Iris pigment epithelial cell (primary cell): ENCODE measurements at regions not wholly inside any gene's neighbourhood (a gene's known extent, or its start where the extent isn't known, plus 50 kb on each side); places are given as distances from the start of the nearest gene placed in this dataset.
"Not testable (repeated sequence)": the region's sequence is repeated elsewhere in the genome, so short reads cannot be mapped to it uniquely, and the experiment has no call there.

ENCODE experiments used
- DNase-seq: peaks from one replicate; pipeline ENCODE4 v3.0.0-alpha.2; 2011; ENCODE audit warnings: low read depth

DNA sequence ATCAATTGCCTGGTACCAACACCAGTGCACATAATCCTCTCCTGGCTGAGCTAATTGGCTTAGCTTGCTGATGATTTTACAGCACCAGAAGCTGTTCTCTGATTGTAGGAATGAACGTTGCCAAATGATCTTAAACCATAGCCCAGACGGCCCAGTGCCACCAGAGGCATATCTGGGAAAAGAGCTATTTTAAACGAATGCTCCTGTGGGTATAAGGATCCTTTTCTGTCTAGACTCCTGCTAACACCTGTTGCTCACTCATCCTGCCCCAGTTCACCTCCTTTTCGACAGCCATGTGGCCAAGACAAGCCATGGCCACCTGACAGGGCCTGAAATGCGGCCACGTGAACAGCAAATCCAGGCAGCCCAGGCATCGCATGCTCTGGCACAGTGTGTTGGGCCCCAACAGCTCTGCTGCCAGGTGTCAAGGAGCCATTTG is 289.9 kb upstream of the SLC30A5 start:
- DNase-seq = no peak

DNA sequence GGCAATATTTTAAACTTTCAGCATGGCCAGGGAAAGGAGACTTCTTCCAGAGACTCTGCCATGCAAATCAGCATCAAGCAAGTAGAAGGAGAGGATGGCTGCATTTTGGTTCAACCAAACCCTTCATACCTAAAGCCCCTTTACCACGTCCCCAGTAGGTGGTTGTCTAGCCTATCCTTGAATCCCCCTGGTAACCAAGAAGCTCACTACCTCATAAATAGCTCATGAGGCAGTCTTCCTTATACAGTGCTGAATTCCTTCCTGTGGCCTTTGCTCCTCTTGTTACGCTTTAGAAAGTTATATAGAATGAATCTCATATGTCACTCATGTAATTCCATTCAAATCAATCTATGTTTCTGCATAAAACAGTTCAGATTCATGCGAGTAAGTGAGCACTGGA is 289.5 kb upstream of the SLC30A5 start:
- DNase-seq = no peak

DNA sequence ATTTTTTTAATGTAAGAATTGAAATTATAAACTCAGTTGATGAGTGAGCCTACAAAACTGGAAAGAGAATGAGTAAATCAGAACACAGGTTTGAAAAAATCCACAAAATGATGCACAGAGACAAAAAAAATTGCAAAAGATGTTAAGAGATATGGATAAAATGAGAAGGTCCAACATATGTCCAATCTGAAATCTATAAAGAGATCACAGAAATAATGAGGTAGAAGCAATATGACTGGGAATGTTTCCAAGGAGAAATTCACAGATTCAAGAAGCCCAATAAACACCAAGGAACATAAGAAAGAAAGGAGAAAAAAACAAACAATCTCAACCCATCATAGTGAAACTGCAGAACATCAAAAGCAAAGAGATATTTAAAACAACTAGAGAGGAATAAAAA is 288.4 kb upstream of the SLC30A5 start:
- no peak for DNase-seq

DNA sequence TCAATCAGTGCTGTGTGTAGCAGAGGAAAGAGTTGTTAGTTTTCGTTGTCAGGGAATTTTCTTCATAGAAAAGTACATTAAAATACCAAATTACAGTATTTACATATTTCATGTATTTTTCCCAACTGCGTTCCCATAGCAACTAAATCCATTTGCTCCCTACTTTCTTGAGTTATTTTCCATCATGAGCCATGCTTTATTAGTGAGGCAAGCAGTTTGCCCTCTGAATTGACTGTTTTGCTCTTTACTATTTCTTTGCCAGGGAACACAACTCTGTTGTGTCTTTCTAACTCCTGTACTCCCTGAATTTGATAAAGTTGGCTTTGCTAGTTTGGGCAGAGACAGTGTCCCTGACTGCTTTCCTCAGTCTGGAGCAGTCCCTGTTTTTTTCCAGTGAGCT is 276.2 kb upstream of the SLC30A5 start:
- DNase-seq = no peak

DNA sequence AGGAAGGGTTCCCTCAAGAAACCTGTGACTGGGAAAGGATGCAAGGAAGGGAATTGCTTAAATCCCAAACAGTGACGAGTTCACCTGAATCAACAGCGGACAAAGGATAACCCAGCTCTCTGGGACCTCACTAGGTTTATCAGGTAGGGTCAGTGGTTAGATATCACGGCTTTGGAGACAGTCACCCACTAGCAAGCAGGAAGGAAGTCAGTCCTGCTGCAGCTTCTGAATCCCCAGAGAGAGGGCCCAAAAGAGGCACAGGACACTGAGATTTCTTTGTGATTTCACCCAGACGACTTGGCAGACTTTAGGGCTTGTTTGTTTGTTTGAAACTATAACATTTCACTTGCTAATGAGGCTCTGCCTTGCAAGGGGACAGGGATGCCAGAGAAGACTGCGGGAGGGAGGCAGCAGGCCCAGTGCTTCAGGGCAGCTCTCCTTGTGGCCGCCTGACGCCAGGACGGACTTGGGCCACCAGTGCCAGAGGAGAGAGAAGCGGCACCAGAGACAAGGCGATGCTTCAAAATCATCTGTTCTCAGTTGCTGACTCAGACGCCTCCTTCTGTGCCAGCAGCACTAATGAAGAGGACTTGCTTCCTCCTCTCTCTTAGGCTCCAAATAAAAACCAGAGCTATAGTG is 275.6 kb upstream of the SLC30A5 start:
- no peak for DNase-seq

DNA sequence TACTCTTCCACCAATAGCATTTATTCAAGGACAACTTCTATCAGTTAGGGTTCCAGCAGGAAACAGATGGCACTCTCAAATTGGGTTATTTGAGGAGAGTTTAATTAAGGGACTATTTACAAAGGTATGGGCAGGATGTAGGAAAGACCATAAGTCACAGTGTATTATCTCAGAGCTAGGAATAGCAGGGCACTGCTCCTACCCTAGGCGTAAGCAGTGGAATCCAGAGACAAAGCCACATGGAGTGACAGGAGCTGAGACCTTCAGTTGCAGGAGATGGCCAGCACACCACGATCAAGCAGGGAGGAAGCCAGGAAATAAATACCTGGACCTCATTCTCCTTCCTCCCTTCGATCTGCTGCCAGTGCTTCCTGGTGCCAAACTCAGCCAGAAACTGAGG is 274.9 kb upstream of the SLC30A5 start:
- no peak for DNase-seq

DNA sequence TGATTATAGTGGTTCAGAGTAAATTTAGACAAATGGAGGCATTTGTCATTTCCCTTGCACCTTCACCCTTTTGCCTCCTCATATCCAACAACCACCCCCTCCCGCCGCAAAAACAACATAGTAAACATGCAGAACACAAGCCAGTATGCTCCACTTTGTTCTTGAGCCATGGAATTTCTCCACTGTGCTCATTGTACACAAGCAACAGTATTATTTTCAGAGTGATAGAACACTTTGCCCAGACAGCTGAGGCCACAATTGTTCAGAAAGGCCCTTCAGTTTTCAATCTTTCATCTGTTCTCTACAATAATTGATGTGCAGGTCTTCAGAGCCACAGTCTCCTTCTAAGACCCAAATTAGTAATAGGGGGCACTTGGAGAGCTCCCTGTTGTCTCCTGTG is 272.8 kb upstream of the SLC30A5 start:
- no peak for DNase-seq

DNA sequence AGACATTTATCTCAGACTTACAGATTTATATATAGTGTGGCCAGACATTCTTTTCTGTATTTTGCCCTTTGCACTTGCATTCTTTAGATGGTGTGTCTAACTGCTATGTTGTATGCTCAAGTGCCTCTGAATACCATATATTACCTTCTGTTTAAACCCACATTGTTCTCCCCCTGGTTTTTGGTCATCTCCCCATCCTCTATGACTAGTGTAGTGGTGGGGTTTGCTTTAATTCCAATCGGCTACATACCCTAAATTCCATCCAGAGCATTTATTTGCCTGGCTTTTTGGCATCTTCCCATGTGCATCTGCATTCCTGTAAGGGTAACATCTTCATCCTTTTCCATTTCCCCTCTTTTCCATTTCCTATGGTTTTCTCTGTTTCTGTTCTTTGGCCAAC is 271.0 kb upstream of the SLC30A5 start:
- no peak for DNase-seq

DNA sequence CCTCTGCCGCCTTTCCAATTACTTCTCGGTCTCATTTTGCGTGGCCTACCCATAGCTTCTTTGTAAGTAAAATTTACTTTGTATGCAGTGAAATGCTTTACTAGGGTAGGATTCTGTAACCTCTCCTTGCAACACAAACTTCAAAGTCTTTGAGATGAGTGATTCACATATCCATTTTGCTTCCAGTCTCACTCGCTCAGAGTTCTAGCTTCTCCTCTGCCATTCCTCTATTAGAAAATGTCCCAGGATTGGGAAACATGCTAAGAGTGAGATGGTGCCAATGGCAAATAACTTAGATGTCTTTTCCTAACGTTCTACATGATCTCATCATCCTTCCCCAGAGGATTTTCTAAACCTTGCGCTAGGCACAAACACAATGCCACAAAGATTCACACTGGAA is 270.5 kb upstream of the SLC30A5 start:
- no peak for DNase-seq

DNA sequence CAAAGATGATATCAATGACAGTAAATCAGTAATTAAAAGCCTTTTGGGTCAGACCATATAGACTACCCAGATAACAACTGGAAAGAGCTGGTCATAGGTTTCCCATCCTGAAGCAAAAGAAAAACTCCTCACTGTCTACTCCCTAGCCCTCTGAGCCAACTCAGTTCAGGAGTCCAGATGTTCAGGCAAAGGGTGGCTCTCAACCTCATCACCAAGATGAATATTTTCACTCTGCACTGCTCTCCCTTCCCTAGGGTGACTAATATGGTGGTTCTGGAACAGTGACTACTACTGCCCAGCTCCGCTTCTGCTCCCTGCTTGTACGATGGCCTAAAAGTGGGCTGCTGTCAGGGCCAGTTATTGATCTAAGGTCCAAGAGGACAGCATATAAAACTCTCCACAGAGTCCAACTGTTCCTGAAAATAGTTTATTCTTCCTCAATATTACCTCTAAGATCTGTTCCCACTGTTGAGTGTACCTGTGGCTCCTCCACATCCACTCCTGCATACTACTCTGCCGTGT is 263.4 kb upstream of the SLC30A5 start:
- DNase-seq = no peak

DNA sequence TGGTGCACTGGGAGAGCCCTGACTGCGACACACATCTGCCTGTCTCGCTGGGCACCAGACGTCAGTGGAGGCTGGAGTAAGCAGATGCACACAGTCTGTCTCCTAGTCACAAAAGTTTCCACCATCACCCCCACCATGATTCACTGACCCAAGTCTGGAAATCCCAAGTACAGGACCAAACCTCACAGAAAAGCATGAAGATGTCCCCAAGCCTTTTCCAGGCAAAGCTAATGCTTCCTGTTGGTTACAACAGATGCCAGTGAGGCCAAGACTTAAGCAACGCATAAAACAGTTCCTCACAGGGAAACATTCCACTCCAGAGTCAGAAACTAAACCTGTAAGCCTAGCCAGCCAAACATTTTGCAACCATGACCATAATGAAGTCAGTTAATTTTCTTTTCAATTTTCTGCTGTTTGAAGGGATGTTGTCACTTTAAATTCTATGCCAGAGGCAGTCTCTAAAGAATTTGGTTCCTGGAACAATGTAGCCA is 259.3 kb upstream of the SLC30A5 start:
- peak; percentile 3 for DNase-seq

DNA sequence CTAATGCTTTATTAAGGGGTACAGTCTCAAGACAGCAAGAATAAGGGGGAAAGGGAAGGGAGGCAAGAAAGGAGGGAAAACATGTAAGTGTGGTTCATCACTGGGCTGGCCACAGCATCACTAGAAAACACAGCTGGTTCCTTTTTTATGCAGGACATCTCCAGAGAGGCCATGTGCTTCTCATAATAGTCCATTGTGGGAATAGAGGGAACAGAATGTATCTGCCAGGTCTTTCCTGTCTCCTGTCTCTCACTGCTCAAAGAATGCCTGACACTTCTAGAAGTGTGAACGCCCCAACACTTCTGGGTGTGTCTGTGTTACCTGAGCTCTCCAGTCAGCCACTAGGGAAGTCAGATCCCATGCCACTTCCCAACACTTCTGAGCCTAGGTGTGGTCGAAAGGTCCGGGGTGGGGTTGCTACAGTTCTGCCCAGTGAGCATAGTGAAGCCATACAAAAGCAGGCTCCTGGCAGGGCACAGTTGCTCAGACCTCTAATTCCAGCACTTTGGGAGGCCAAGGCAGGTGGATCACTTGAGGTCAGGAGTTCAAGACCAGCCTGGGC is 255.6 kb upstream of the SLC30A5 start:
- no peak for DNase-seq

DNA sequence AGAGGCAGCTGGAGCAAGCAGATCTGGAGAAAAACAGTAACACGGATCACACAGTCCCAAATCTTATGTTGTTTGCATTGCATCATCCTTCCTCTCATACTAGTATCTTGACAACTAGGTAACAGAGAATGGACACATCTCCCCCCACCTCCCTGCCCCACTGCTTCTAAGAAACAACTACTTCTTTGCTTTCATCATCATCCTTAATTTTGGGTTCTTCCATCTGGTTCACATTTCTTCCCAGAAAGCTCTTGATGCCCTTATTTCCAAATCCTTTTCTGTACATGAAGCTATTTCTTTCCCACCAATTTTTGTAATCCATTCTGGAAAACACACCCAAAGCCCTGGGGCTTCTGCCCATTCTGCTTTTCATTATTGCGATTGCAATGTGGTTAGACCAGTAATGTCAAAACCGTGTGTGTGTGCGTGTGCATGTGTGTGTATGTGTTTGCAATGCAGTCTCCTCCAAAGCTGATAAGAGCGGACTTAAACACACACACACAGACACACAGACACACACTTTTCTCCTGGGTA is 254.7 kb upstream of the SLC30A5 start:
- peak; percentile 3 for DNase-seq

DNA sequence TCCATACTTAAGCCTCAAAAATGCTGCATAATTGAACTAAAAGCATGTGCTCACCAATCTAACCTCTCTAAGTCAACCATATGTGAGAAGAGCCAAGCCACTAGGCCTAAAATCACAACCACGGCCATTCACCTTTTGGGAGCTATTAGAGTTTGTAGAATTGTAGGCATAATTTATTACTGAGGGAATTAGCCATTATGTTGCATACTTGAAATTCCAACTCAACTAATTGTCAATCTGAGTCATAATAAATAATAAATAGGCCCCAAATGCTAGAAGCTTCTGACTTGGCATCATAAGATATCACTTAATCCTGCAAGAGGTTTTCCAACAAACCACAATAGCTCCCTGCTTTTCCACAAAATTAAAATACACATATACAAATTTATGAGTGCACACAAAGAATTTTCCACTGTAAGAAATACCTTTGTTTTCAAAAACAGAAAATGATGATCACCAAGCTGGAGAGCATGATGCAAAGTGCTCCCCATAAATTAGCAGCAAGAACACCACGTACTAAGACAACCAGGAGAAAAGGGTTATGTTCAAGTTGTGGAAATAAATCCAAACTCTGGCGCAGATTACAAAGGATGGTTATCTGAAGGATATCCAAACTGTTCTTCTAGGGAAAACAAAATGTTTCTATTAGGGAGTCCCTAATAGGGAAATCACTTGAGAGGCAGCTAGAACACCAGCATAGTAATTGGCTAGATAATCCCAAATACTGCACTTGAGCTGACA is 250.0 kb upstream of the SLC30A5 start:
- no peak for DNase-seq

DNA sequence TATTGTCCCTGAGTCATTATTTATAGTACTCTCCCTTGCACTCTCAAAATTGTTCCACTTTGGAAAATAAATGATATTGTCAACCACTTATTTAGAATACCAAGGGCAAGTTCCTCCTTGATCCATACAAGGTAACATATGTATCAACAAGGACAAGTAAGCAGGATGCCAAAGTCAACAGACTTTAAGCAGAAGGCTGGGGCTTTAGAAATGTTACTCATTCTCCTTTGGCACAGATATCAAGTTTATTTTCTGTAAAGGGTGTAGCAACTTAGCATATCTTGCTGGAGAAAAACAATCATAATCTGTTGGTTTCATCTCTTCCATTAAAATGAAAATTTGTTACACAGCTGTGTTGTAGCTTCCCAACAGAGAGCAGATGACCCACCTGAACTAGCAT is 248.7 kb upstream of the SLC30A5 start:
- DNase-seq = peak; percentile 36

DNA sequence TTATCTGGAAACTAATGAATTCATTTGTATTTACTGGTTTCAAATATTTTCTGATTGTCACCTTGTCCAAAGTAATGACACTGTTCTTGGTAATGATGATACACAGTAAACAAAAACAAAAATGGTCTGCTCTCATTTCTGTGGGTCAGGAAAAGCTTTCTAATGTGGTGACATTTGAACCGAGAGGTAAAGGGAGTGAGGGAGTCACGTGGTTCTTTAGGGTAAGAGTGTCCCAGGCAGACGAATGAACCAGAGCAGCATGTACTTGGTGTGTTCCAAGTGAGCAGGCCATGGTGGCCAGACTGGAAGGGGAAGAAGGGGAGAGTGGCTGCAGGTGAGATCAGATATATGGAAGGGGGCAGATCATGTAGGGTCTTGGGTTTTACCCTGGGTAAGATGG is 247.0 kb upstream of the SLC30A5 start:
- no peak for DNase-seq

DNA sequence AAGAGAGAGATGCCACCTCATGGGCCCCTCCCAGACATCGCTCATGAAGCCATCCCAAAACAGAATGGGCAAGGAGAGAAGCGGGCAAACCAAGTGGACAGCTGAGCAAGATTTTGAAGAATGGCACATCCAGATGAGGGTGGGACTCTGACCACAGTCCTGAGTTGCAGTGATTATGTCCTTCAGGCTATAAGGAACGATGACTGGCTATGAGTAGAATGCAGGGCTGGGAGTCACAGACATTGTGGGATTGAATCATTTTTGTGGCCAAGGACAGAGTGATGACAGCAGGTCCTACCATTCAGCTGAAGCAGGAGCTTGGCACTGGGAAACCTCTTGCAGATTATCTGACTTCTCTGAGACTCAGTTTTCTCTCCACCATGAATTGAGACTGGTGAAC is 245.7 kb upstream of the SLC30A5 start:
- DNase-seq = no peak

DNA sequence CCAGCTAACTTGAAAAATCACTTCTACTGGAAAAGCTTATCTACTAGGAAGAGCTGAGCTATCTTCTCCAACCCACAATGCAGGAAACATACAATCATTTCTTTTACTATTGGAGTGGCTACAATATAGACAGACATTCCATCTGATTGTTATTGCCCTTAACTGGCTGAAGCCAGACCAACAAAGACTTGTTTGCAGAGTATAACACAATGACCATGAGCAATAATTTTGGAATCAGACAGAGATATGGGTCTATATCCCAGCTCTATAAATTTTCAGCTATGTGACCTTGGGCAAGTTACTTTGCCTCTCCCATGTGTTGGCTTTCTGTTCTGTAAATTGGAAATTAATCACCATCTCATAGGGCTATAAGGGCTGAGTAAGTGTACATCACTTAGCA is 244.7 kb upstream of the SLC30A5 start:
- DNase-seq = no peak

DNA sequence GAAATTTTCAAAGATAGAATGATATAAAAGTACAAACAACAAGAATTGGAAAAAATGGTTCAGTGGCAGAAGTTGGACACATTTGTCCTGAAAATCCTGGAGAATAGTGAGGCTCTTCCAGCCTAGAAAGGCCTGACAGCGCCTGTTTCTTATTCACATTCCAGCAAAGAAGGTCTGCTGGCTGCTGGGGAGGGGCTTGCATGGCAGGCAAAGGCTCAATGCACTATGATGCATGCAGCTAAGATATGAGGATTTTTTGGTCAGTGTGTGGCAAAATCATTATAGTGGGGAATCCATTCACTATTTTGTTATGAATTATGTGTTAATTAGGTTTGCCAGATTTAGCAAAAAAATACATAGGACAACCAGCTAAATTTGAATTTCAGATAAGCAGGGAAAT is 243.9 kb upstream of the SLC30A5 start:
- DNase-seq = no peak

DNA sequence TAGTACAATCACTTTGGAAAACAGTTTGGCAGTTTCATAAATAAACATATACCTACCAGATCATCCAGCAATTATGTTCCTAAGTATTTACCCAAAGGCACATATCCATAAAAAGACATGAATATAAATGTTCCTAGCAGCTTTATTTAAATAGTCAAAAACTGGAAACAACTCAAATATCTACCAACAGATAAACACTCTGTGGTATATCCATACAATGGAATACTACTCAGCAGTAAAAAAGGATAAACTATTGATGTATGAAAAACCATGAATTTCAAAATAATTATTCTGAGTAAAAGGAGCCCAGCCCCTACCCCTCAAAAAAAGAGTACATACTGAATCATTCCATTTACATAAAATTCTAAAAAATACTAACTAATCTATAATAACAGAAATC is 232.7 kb upstream of the SLC30A5 start:
- DNase-seq = no peak

DNA sequence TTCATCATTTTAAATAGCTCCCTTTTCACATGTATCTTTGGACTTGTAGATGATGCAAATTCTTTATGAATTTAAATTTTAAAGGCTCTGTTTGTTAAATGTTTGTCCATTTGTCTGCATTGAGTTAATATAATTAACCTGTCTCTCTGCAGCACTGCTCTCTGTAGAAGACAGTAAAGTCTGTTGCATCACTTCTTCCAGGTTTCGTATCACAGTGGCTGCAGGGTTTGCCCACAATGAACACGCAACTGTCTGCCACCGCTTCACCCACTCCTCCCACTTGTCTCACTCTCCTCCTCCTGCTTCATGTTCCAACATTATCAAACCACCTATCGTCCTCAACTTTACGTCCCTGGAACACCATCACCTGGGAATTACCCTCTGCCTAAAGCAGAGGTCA is 231.3 kb upstream of the SLC30A5 start:
- no peak for DNase-seq

DNA sequence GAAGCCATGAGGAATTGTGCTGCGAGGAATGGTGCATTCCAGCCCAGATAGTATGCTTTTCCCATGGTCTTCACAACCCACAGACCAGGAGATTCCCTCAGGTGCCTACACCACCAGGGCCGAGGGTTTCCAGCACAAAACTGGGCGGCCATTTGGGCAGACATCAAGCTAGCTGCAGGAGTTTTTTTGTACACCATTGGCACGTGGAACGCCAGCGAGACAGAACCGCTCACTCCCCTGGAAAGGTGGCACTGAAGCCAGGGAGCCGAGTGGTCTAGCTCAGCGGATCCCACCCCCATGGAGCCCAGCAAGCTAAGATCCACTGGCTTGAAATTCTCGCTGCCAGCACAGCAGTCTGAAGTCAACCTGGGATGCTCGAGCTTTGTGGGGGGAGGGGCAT is 228.6 kb upstream of the SLC30A5 start:
- not testable (repeated sequence) for DNase-seq
